ENCODE measurements at regions not wholly inside any gene's neighbourhood (a gene's known extent, or its start where the extent isn't known, plus 50 kb on each side); places are given as distances from the start of the nearest gene placed in this dataset.

DNA sequence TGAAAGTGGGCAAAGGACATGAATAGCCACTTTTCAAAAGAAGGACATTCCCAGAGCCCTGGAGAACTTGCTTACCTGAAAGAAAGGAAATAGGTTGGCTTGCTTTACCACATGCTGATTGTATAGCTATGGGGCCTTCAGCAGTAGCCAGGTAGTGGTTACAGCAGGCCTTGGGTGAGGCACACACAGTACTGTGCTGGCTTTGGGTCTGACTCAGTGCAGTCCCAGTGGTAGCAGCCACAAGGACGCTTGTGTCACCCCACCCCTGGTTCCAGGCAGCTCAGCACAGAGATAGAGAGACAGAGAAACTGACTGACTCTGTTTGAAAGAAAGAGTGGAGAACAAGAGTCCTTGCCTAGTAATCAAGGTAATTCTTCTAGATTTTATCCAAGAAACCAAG lies 201.0 kb upstream of the EYS start:
- Histone ChIP-seq H3K9me3 (replicated peaks in 1 of 3) (no peaks in the 10 kb centered on the region), H3K4me3 (no peak overlapping the region), H3K36me3 (replicated peaks in 1 of 2) (no peaks in the 10 kb centered on the region), H3K27ac (no peak overlapping the region), H3K27me3 (no peaks in the 10 kb centered on the region), H3K4me1 (replicated peaks in 1 of 2) (no peaks in the 10 kb centered on the region)
- DNase-seq, result peak in 1 of 7 donors; percentile 11
- WGBS, 4 donors, result 50 to 70% (median 58%) methylated on average over 1 of the region's 1 CpG
- intact Hi-C loops (cut with DNase I), result no loop called here
- TF ChIP-seq, protein P1, sequence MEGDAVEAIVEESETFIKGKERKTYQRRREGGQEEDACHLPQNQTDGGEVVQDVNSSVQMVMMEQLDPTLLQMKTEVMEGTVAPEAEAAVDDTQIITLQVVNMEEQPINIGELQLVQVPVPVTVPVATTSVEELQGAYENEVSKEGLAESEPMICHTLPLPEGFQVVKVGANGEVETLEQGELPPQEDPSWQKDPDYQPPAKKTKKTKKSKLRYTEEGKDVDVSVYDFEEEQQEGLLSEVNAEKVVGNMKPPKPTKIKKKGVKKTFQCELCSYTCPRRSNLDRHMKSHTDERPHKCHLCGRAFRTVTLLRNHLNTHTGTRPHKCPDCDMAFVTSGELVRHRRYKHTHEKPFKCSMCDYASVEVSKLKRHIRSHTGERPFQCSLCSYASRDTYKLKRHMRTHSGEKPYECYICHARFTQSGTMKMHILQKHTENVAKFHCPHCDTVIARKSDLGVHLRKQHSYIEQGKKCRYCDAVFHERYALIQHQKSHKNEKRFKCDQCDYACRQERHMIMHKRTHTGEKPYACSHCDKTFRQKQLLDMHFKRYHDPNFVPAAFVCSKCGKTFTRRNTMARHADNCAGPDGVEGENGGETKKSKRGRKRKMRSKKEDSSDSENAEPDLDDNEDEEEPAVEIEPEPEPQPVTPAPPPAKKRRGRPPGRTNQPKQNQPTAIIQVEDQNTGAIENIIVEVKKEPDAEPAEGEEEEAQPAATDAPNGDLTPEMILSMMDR (IDR thresholded peaks at IDR 0.05), result no peak
- no peak for TF ChIP-seq POLR2A (IDR thresholded peaks at IDR 0.05)

GRCh38 chr6:65903992-65904391 lies 197.0 kb upstream of the EYS start:
- no peak overlapping the region for H3K4me3 ChIP-seq
- no peaks in the 10 kb centered on the region for H3K27me3 ChIP-seq
- 88 to 94% (median 89%) methylated on average over 1 of the region's 1 CpG for WGBS, 4 donors
- no peak for DNase-seq
- H3K9me3 ChIP-seq (replicated peaks in 1 of 3), result no peaks in the 10 kb centered on the region
- no peak overlapping the region for H3K27ac ChIP-seq
- TF ChIP-seq, protein P1 (IDR thresholded peaks at IDR 0.05), result no peak
- TF ChIP-seq POLR2A (IDR thresholded peaks at IDR 0.05), result no peak
- H3K4me1 ChIP-seq (replicated peaks in 1 of 2), result peaks cover 6 to 8% of the 10 kb centered on the region in 2 donors
- intact Hi-C loops (cut with DNase I), result no loop called here
- H3K36me3 ChIP-seq (replicated peaks in 1 of 2), result no peaks in the 10 kb centered on the region

- no peaks in the 10 kb centered on the region for H3K9me3 ChIP-seq (replicated peaks in 1 of 3)
- H3K27ac ChIP-seq, result no peak overlapping the region
- H3K4me3 ChIP-seq, result no peak overlapping the region
- TF ChIP-seq, protein P1 (IDR thresholded peaks at IDR 0.05), result no peak
- no peak for TF ChIP-seq POLR2A (IDR thresholded peaks at IDR 0.05)
- DNase-seq, result no peak
- H3K4me1 ChIP-seq (replicated peaks in 1 of 2), result peaks cover 6 to 8% of the 10 kb centered on the region in 2 donors
- no peaks in the 10 kb centered on the region for H3K36me3 ChIP-seq (replicated peaks in 1 of 2)
- no peaks in the 10 kb centered on the region for H3K27me3 ChIP-seq
- intact Hi-C loops (cut with DNase I), result no loop called here
These were observed 193.9 kb upstream of the EYS start for GRCh38 chr6:65900928-65901327.

- no peaks in the 10 kb centered on the region for H3K9me3 ChIP-seq (replicated peaks in 1 of 3)
- H3K27ac ChIP-seq, result no peak overlapping the region
- DNase-seq, result no peak
- peaks cover 6 to 8% of the 10 kb centered on the region in 2 donors for H3K4me1 ChIP-seq (replicated peaks in 1 of 2)
- 0 to 45% (median 30%) methylated on average over 1 of the region's 1 CpG for WGBS, 4 donors
- H3K27me3 ChIP-seq, result no peaks in the 10 kb centered on the region
- H3K4me3 ChIP-seq, result no peak overlapping the region
- intact Hi-C loops (cut with DNase I), result no loop called here
- TF ChIP-seq, protein P1 (IDR thresholded peaks at IDR 0.05), result no peak
- no peak for TF ChIP-seq POLR2A (IDR thresholded peaks at IDR 0.05)
- no peaks in the 10 kb centered on the region for H3K36me3 ChIP-seq (replicated peaks in 1 of 2)
These were observed 189.1 kb upstream of the EYS start for GRCh38 chr6:65896140-65896539.
